Keratinocyte (primary cell): ENCODE measurements at regions not wholly inside any gene's neighbourhood (a gene's known extent, or its start where the extent isn't known, plus 50 kb on each side); places are given as distances from the start of the nearest gene placed in this dataset.

ENCODE experiments used
- EZH2 ChIP-seq: IDR thresholded peaks from one replicate; pipeline ENCODE4 v1.6.1; 2012; ENCODE audit warnings: inconsistent platforms, mild to moderate bottlenecking, low read length, moderate library complexity
- TF ChIP-seq, protein P1 (sequence below), 3 experiments: IDR thresholded peaks in 1 of 3; conservative IDR thresholded peaks in 1 of 3; optimal IDR thresholded peaks in 1 of 3; 2 replicates in 2 of 3; 3 replicates in 1 of 3; pipeline versions ENCODE3 to v1.5.1; 2011; ENCODE audit warnings: low read length in 3 of 3, mild to moderate bottlenecking in 3 of 3, moderate library complexity in 2 of 3, control low read depth in 1 of 3, inconsistent platforms in 1 of 3; ENCODE audit not compliant: insufficient read depth in 2 of 3; ENCODE audit errors: extremely low read depth in 1 of 3

DNA sequence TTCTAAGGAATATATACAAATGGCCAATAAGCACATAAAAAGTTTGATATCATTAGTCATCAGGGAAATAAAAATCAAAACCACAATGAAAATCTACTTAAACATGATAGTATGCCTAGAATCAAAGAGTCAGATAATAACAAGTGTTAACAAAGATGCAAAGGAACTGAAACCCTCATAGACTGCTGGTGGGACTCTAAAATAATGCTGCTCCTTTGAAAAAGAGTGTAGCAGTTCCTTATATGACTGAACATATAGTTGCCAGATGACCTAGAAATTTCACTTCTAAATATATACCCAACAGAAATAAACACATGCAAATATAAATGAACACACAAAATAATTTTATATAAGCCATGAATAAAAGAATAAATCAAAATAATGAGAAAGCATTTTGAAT is 205.1 kb upstream of the CTSO start:
- no peak for TF ChIP-seq EZH2
- TF ChIP-seq, protein P1, sequence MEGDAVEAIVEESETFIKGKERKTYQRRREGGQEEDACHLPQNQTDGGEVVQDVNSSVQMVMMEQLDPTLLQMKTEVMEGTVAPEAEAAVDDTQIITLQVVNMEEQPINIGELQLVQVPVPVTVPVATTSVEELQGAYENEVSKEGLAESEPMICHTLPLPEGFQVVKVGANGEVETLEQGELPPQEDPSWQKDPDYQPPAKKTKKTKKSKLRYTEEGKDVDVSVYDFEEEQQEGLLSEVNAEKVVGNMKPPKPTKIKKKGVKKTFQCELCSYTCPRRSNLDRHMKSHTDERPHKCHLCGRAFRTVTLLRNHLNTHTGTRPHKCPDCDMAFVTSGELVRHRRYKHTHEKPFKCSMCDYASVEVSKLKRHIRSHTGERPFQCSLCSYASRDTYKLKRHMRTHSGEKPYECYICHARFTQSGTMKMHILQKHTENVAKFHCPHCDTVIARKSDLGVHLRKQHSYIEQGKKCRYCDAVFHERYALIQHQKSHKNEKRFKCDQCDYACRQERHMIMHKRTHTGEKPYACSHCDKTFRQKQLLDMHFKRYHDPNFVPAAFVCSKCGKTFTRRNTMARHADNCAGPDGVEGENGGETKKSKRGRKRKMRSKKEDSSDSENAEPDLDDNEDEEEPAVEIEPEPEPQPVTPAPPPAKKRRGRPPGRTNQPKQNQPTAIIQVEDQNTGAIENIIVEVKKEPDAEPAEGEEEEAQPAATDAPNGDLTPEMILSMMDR (optimal IDR thresholded peaks at IDR 0.05 in 1 of 3, IDR thresholded peaks at IDR 0.05 in 1 of 3, conservative IDR thresholded peaks at IDR 0.05 in 1 of 3; ENCODE audit: extremely low read depth in 1 of 3, insufficient read depth in 2 of 3, low read length in 3 of 3): no peak
